ENCODE measurements at regions not wholly inside any gene's neighbourhood (a gene's known extent, or its start where the extent isn't known, plus 50 kb on each side); places are given as distances from the start of the nearest gene placed in this dataset.
A peak's percentile ranks its signal among the peaks of the same experiment; 100 is the strongest.

DNA sequence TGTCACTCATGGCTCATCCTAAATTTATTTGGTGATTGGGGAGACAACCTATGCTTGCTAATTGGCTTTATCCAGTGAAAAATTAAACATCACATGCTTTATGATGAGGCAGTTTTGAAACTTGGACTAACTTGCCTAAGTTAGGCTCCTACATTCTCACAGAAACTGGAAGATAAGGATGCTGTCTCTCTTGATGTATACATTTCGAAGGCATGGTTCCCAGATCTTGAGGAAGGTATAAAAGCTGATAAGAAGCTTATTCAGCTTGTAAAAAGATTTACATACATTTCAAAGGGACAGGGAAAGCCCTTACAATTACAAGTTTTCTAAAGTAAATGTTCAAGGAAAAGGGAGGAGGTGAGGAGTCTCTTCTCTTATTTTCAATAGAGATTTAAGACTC lies 561.7 kb downstream of the IPMK start:
- H3K27ac ChIP-seq: no peak overlapping the region
- DNase-seq (ENCODE audit: low spot score): no peak
- CTCF ChIA-PET: no interaction called here
- POLR2A ChIA-PET (ENCODE audit: low non-redundant PET): no interaction called here
- TF ChIP-seq, protein P1, sequence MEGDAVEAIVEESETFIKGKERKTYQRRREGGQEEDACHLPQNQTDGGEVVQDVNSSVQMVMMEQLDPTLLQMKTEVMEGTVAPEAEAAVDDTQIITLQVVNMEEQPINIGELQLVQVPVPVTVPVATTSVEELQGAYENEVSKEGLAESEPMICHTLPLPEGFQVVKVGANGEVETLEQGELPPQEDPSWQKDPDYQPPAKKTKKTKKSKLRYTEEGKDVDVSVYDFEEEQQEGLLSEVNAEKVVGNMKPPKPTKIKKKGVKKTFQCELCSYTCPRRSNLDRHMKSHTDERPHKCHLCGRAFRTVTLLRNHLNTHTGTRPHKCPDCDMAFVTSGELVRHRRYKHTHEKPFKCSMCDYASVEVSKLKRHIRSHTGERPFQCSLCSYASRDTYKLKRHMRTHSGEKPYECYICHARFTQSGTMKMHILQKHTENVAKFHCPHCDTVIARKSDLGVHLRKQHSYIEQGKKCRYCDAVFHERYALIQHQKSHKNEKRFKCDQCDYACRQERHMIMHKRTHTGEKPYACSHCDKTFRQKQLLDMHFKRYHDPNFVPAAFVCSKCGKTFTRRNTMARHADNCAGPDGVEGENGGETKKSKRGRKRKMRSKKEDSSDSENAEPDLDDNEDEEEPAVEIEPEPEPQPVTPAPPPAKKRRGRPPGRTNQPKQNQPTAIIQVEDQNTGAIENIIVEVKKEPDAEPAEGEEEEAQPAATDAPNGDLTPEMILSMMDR (conservative IDR thresholded peaks at IDR 0.05; ENCODE audit: low read depth): no peak

DNA sequence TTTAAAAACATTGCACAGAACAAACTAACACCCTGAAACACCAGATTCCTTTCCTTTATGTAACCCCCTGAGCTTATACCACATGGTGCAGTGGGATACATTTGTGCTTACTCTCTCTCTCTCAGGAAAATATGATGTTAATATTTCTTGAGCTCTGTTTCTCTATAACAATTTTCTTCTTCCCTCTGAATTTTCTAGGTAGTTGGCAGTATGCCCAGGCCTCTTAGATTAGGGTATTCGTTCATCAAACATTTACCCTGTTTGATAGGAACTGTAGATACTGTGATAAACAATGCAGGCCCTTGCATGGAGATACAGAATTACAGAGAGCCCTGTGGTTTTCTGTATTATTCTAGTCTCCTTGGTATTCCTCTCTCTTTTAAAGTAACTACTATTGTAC lies 567.8 kb downstream of the IPMK start:
- CTCF ChIA-PET: no interaction called here
- no peak overlapping the region for H3K27ac ChIP-seq
- no peak for DNase-seq (ENCODE audit: low spot score)

DNA sequence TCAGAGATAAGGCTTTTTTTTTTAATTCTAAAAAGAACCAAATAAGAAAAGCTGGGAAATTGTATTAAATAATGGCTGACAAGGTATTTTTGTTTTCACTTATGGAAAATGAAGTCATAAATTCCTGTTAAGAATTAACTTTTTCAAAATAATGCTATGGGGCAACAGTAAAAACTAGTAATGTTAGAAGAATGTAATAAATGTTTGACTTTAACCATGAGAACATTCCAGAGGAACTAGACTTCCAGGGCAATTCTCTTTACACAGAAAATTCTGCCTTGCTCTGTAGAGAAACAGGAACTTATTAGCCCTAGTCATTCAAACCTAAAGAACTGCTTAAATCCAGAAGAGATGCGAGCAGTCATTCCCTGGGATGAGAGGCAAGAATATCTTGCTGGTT lies 571.1 kb downstream of the IPMK start:
- ChIA-PET POLR2A (ENCODE audit: low non-redundant PET) (no interaction called here), CTCF (interaction anchor here (0.7 to 1.1 kb wide), 2 partner anchors 40 to 384 kb away, joined by 3 to 5 read pairs; no protein-coding TSS in a partner anchor)
- TF ChIP-seq, protein P1 (conservative IDR thresholded peaks at IDR 0.05; ENCODE audit: low read depth): no peak
- peak; percentile 24 for DNase-seq (ENCODE audit: low spot score)
- H3K27ac ChIP-seq: no peak overlapping the region; the same call in 1 of the 2 replicates

More for the DNA sequence above, 567.8 kb downstream of the IPMK start:
- POLR2A ChIA-PET (ENCODE audit: low non-redundant PET): no interaction called here
- TF ChIP-seq, protein P1 (conservative IDR thresholded peaks at IDR 0.05; ENCODE audit: low read depth): no peak

DNA sequence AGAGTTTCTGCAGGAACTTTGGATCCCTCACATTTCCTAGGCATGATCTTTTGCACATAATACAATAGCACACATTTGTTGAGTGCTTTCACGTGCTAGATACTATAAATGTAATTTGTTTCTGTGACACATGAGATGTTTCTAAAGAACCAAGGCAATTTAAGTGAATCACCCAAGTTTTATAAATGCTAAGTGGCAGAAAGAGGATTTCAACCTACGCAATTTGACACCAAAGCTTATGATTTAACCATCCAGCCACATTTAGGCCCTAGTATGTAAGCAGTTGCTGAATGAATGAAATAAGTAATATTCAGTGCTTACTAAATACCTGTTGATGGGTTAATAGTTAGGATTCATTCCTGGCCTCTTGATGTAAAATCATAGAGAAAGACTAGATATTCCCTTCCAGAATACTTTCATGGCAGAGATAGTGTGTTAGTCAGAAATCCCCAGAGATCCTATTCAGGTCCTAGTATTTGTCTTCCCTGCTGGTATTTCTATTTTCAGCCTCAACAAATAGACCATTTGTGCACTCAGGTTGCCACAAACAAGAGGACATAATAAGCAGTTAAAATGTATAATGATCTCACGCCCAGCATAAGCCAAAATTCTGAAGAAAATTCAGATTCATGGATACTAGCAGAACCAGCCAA lies 572.6 kb downstream of the IPMK start:
- TF ChIP-seq, protein P1 (conservative IDR thresholded peaks at IDR 0.05; ENCODE audit: low read depth): no peak
- no peak for DNase-seq (ENCODE audit: low spot score)
- ChIA-PET CTCF (no interaction called here), POLR2A (ENCODE audit: low non-redundant PET) (no interaction called here)
- H3K27ac ChIP-seq: no peak overlapping the region

DNA sequence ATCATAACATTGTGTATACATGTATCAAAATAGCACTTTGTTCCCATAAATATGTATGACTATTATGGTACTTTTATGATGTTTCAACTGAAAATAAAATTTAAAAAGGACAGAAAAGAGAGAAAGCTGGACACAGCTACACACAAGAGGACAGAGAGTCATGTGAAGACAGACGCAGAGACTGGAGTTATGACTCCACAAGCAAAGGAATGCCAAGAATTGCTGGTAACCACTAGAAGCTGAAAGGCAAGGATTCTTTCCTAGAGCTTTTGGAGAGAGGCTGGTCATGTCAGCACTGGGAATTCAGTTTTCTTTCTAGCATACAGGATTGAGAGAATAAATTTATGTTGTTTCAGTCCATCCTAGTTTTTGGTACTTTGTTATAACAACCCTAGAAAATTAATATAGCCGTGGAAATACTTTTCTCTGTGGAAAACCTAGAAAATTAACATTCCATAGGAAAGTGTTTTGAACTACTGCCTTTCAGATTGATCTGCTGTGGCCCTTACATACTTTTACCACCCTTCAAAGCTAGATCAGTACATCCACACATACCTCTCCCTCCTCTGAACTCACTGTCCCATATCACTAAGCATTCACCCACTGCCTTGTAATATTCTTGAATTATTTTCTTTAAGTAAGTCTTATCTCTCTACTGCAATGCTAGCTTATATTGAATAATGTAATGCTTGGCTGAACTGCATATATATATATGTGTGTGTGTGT lies 575.3 kb downstream of the IPMK start:
- ChIA-PET CTCF (no interaction called here), POLR2A (ENCODE audit: low non-redundant PET) (no interaction called here)
- TF ChIP-seq, protein P1 (conservative IDR thresholded peaks at IDR 0.05; ENCODE audit: low read depth): no peak
- H3K27ac ChIP-seq: no peak overlapping the region
- peak; percentile 19 for DNase-seq (ENCODE audit: low spot score)

DNA sequence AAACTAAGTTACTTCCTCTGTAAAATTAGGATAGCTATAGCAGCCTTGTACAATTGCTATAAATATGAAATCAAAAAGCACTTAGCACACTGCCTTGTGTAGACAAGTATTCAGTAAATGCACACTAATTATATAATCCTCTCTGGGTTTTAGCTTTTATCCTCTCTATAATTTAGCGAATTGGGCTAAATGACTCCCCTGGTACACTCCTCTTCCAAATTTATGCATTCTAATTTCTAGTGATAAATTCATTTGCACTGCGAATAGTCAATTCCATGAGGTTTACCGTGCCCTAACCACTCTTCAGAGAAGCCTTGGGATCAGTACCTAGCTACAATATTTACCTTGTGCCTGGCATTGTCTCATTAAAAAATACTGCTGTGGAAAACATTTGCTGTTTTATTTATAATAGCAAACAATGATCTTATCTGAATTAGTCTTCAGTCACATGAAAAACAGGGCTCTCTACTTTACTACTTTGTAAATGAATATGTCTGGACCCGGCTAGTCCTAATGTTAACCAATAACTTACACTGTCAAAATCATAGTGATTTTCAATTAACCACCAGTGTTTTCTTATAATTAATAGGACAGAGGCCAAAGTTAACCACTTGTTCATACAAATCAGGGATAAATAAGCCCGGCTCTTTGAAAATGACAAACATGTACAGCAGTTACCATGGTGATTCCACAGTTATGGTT lies 577.9 kb downstream of the IPMK start:
- TF ChIP-seq, protein P1 (conservative IDR thresholded peaks at IDR 0.05; ENCODE audit: low read depth): no peak
- ChIA-PET POLR2A (ENCODE audit: low non-redundant PET) (no interaction called here), CTCF (interaction anchor here (0.5 to 0.7 kb wide), 2 partner anchors 91 to 456 kb away, joined by 3 to 4 read pairs; no protein-coding TSS in a partner anchor)
- DNase-seq (ENCODE audit: low spot score): no peak
- no peak overlapping the region for H3K27ac ChIP-seq
